ENCODE measurements at regions not wholly inside any gene's neighbourhood (a gene's known extent, or its start where the extent isn't known, plus 50 kb on each side); places are given as distances from the start of the nearest gene placed in this dataset.

- H3K27me3 ChIP-seq (ENCODE audit: control insufficient read depth, insufficient read depth, low read length), result no peaks in the 10 kb centered on the region
- Mint-ChIP-seq H3K27me3 (no peaks in the 10 kb centered on the region), H3K4me1 (no peaks in the 10 kb centered on the region), H3K4me3 (no peak overlapping the region), H3K27ac (no peak overlapping the region), H3K9me3 (peaks cover 0 to 1% (median 0%) of the 10 kb centered on the region in 7 donors), H3K36me3 (no peaks in the 10 kb centered on the region)
- no peaks in the 10 kb centered on the region for H3K9me3 ChIP-seq (ENCODE audit: control insufficient read depth in 2 of 2, low read length in 2 of 2)
- ATAC-seq (ENCODE audit: low read depth in 2 of 2) (no peak), DNase-seq (no peak)
- no peaks in the 10 kb centered on the region for H3K4me1 ChIP-seq (ENCODE audit: control insufficient read depth, insufficient read depth, low read length, poor library complexity, severe bottlenecking)
- no peaks in the 10 kb centered on the region for H3K36me3 ChIP-seq (ENCODE audit: control insufficient read depth, insufficient read depth, low read length)
- no peak overlapping the region for H3K27ac ChIP-seq (ENCODE audit: insufficient read depth, low read length, poor library complexity, severe bottlenecking)
- no peak overlapping the region for H3K4me3 ChIP-seq (ENCODE audit: low read depth, low read length)
These were observed 221.3 kb upstream of the NSMCE3 start for GRCh38 chr15:29490747-29491471.

- Mint-ChIP-seq H3K27me3 (no peaks in the 10 kb centered on the region), H3K4me3 (no peak overlapping the region), H3K9me3 (no peaks in the 10 kb centered on the region), H3K36me3 (no peaks in the 10 kb centered on the region), H3K27ac (no peak overlapping the region), H3K4me1 (no peaks in the 10 kb centered on the region)
- DNase-seq, result no peak
- ATAC-seq (ENCODE audit: low read depth in 2 of 2), result no peak
- H3K4me1 ChIP-seq (ENCODE audit: control insufficient read depth, insufficient read depth, low read length, poor library complexity, severe bottlenecking), result no peaks in the 10 kb centered on the region
- no peaks in the 10 kb centered on the region for H3K36me3 ChIP-seq (ENCODE audit: control insufficient read depth, insufficient read depth, low read length)
- H3K4me3 ChIP-seq (ENCODE audit: low read depth, low read length), result no peak overlapping the region
- no peaks in the 10 kb centered on the region for H3K9me3 ChIP-seq (ENCODE audit: control insufficient read depth in 2 of 2, low read length in 2 of 2)
- no peak overlapping the region for H3K27ac ChIP-seq (ENCODE audit: insufficient read depth, low read length, poor library complexity, severe bottlenecking)
- no peaks in the 10 kb centered on the region for H3K27me3 ChIP-seq (ENCODE audit: control insufficient read depth, insufficient read depth, low read length)
These were observed 211.3 kb upstream of the NSMCE3 start for GRCh38 chr15:29480949-29481348.

GRCh38 chr15:29480278-29480677 lies 210.7 kb upstream of the NSMCE3 start:
- H3K36me3 Mint-ChIP-seq, result no peaks in the 10 kb centered on the region
- Histone ChIP-seq H3K9me3 (ENCODE audit: control insufficient read depth in 2 of 2, low read length in 2 of 2) (no peaks in the 10 kb centered on the region), H3K4me1 (ENCODE audit: control insufficient read depth, insufficient read depth, low read length, poor library complexity, severe bottlenecking) (no peaks in the 10 kb centered on the region), H3K4me3 (ENCODE audit: low read depth, low read length) (no peak overlapping the region), H3K27me3 (ENCODE audit: control insufficient read depth, insufficient read depth, low read length) (no peaks in the 10 kb centered on the region), H3K27ac (ENCODE audit: insufficient read depth, low read length, poor library complexity, severe bottlenecking) (no peak overlapping the region), H3K36me3 (ENCODE audit: control insufficient read depth, insufficient read depth, low read length) (no peaks in the 10 kb centered on the region)
- H3K4me1 Mint-ChIP-seq, result no peaks in the 10 kb centered on the region
- ATAC-seq (ENCODE audit: low read depth in 2 of 2) (no peak), DNase-seq (no peak)
- H3K27me3 Mint-ChIP-seq, result no peaks in the 10 kb centered on the region
- no peaks in the 10 kb centered on the region for H3K9me3 Mint-ChIP-seq
- no peak overlapping the region for H3K4me3 Mint-ChIP-seq
- H3K27ac Mint-ChIP-seq, result no peak overlapping the region

- no peak for ATAC-seq (ENCODE audit: low read depth in 2 of 2)
- Mint-ChIP-seq H3K36me3 (no peaks in the 10 kb centered on the region), H3K9me3 (no peaks in the 10 kb centered on the region), H3K27ac (no peak overlapping the region), H3K4me3 (no peak overlapping the region), H3K4me1 (no peaks in the 10 kb centered on the region), H3K27me3 (no peaks in the 10 kb centered on the region)
- no peaks in the 10 kb centered on the region for H3K9me3 ChIP-seq (ENCODE audit: control insufficient read depth in 2 of 2, low read length in 2 of 2)
- H3K27me3 ChIP-seq (ENCODE audit: control insufficient read depth, insufficient read depth, low read length), result no peaks in the 10 kb centered on the region
- no peak overlapping the region for H3K4me3 ChIP-seq (ENCODE audit: low read depth, low read length)
- H3K27ac ChIP-seq (ENCODE audit: insufficient read depth, low read length, poor library complexity, severe bottlenecking), result no peak overlapping the region
- H3K36me3 ChIP-seq (ENCODE audit: control insufficient read depth, insufficient read depth, low read length), result no peaks in the 10 kb centered on the region
- no peaks in the 10 kb centered on the region for H3K4me1 ChIP-seq (ENCODE audit: control insufficient read depth, insufficient read depth, low read length, poor library complexity, severe bottlenecking)
- no peak for DNase-seq
These were observed 207.6 kb upstream of the NSMCE3 start for GRCh38 chr15:29477256-29477655.

- no peaks in the 10 kb centered on the region for H3K4me1 ChIP-seq (ENCODE audit: control insufficient read depth, insufficient read depth, low read length, poor library complexity, severe bottlenecking)
- DNase-seq, result no peak
- H3K27me3 Mint-ChIP-seq, result no peaks in the 10 kb centered on the region
These were observed 207.0 kb upstream of the NSMCE3 start for GRCh38 chr15:29476503-29477080.

GRCh38 chr15:29475096-29475495 lies 205.5 kb upstream of the NSMCE3 start:
- Mint-ChIP-seq H3K9me3 (no peaks in the 10 kb centered on the region), H3K27ac (no peak overlapping the region), H3K36me3 (no peaks in the 10 kb centered on the region), H3K4me1 (no peaks in the 10 kb centered on the region), H3K27me3 (no peaks in the 10 kb centered on the region), H3K4me3 (no peak overlapping the region)
- Histone ChIP-seq H3K36me3 (ENCODE audit: control insufficient read depth, insufficient read depth, low read length) (no peaks in the 10 kb centered on the region), H3K4me1 (ENCODE audit: control insufficient read depth, insufficient read depth, low read length, poor library complexity, severe bottlenecking) (no peaks in the 10 kb centered on the region), H3K27ac (ENCODE audit: insufficient read depth, low read length, poor library complexity, severe bottlenecking) (no peak overlapping the region), H3K4me3 (ENCODE audit: low read depth, low read length) (no peak overlapping the region), H3K27me3 (ENCODE audit: control insufficient read depth, insufficient read depth, low read length) (no peaks in the 10 kb centered on the region), H3K9me3 (ENCODE audit: control insufficient read depth in 2 of 2, low read length in 2 of 2) (no peaks in the 10 kb centered on the region)
- DNase-seq (no peak), ATAC-seq (ENCODE audit: low read depth in 2 of 2) (no peak)

More at GRCh38 chr15:29476503-29477080, 207.0 kb upstream of the NSMCE3 start:
- no peak for ATAC-seq (ENCODE audit: low read depth in 2 of 2)
- H3K27ac ChIP-seq (ENCODE audit: insufficient read depth, low read length, poor library complexity, severe bottlenecking), result no peak overlapping the region
- H3K4me1 Mint-ChIP-seq, result no peaks in the 10 kb centered on the region
- H3K9me3 ChIP-seq (ENCODE audit: control insufficient read depth in 2 of 2, low read length in 2 of 2), result no peaks in the 10 kb centered on the region
- no peaks in the 10 kb centered on the region for H3K27me3 ChIP-seq (ENCODE audit: control insufficient read depth, insufficient read depth, low read length)
- no peaks in the 10 kb centered on the region for H3K9me3 Mint-ChIP-seq
- no peak overlapping the region for H3K27ac Mint-ChIP-seq
- H3K4me3 Mint-ChIP-seq, result no peak overlapping the region
- H3K36me3 Mint-ChIP-seq, result no peaks in the 10 kb centered on the region
- no peak overlapping the region for H3K4me3 ChIP-seq (ENCODE audit: low read depth, low read length)
- H3K36me3 ChIP-seq (ENCODE audit: control insufficient read depth, insufficient read depth, low read length), result no peaks in the 10 kb centered on the region

- ATAC-seq (ENCODE audit: low read depth in 2 of 2), result no peak
- no peak overlapping the region for H3K27ac Mint-ChIP-seq
These were observed 204.0 kb upstream of the NSMCE3 start for GRCh38 chr15:29473621-29474105.

GRCh38 chr15:29472901-29473445 lies 203.4 kb upstream of the NSMCE3 start:
- Histone ChIP-seq H3K36me3 (ENCODE audit: control insufficient read depth, insufficient read depth, low read length) (no peaks in the 10 kb centered on the region), H3K27me3 (ENCODE audit: control insufficient read depth, insufficient read depth, low read length) (no peaks in the 10 kb centered on the region), H3K4me3 (ENCODE audit: low read depth, low read length) (no peak overlapping the region), H3K4me1 (ENCODE audit: control insufficient read depth, insufficient read depth, low read length, poor library complexity, severe bottlenecking) (no peaks in the 10 kb centered on the region), H3K27ac (ENCODE audit: insufficient read depth, low read length, poor library complexity, severe bottlenecking) (no peak overlapping the region), H3K9me3 (ENCODE audit: control insufficient read depth in 2 of 2, low read length in 2 of 2) (no peaks in the 10 kb centered on the region)
- no peaks in the 10 kb centered on the region for H3K9me3 Mint-ChIP-seq
- H3K36me3 Mint-ChIP-seq, result no peaks in the 10 kb centered on the region
- H3K4me1 Mint-ChIP-seq, result no peaks in the 10 kb centered on the region
- H3K27me3 Mint-ChIP-seq, result no peaks in the 10 kb centered on the region
- no peak for ATAC-seq (ENCODE audit: low read depth in 2 of 2)
- H3K4me3 Mint-ChIP-seq, result no peak overlapping the region
- no peak overlapping the region for H3K27ac Mint-ChIP-seq
- no peak for DNase-seq

More at GRCh38 chr15:29473621-29474105, 204.0 kb upstream of the NSMCE3 start:
- Mint-ChIP-seq H3K9me3 (no peaks in the 10 kb centered on the region), H3K4me3 (no peak overlapping the region), H3K27me3 (no peaks in the 10 kb centered on the region), H3K4me1 (no peaks in the 10 kb centered on the region), H3K36me3 (no peaks in the 10 kb centered on the region)
- Histone ChIP-seq H3K9me3 (ENCODE audit: control insufficient read depth in 2 of 2, low read length in 2 of 2) (no peaks in the 10 kb centered on the region), H3K4me1 (ENCODE audit: control insufficient read depth, insufficient read depth, low read length, poor library complexity, severe bottlenecking) (no peaks in the 10 kb centered on the region), H3K27me3 (ENCODE audit: control insufficient read depth, insufficient read depth, low read length) (no peaks in the 10 kb centered on the region), H3K36me3 (ENCODE audit: control insufficient read depth, insufficient read depth, low read length) (no peaks in the 10 kb centered on the region), H3K27ac (ENCODE audit: insufficient read depth, low read length, poor library complexity, severe bottlenecking) (no peak overlapping the region), H3K4me3 (ENCODE audit: low read depth, low read length) (no peak overlapping the region)
- DNase-seq, result no peak
